ENCODE measurements at regions not wholly inside any gene's neighbourhood (a gene's known extent, or its start where the extent isn't known, plus 50 kb on each side); places are given as distances from the start of the nearest gene placed in this dataset.

DNA sequence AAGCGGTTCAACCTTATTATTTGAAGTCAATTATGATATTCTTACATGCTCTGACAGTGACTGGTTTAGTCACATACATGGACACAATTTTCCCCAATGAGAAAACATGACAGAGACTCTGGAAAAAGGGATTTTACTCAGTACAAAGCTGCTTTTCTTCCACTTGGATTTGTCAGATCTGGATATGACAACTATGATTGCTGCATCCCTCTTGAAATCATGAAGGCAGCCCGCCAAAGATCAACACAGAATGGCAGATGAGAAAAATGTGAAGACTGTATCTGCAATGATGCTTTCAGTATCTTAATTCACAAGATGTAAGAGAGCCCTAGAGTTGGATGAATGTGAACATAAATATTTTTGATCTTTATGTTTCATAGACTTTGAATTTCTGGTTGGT is 439.6 kb downstream of the CDH8 start:
- Histone ChIP-seq H3K4me1 (no peaks in the 10 kb centered on the region), H3K9me3 (no peaks in the 10 kb centered on the region), H3K4me3 (replicated peaks in 1 of 3) (no peak overlapping the region), H3K27ac (no peak overlapping the region), H3K27me3 (no peaks in the 10 kb centered on the region), H3K36me3 (no peaks in the 10 kb centered on the region)
- TF ChIP-seq, protein P1, sequence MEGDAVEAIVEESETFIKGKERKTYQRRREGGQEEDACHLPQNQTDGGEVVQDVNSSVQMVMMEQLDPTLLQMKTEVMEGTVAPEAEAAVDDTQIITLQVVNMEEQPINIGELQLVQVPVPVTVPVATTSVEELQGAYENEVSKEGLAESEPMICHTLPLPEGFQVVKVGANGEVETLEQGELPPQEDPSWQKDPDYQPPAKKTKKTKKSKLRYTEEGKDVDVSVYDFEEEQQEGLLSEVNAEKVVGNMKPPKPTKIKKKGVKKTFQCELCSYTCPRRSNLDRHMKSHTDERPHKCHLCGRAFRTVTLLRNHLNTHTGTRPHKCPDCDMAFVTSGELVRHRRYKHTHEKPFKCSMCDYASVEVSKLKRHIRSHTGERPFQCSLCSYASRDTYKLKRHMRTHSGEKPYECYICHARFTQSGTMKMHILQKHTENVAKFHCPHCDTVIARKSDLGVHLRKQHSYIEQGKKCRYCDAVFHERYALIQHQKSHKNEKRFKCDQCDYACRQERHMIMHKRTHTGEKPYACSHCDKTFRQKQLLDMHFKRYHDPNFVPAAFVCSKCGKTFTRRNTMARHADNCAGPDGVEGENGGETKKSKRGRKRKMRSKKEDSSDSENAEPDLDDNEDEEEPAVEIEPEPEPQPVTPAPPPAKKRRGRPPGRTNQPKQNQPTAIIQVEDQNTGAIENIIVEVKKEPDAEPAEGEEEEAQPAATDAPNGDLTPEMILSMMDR (IDR thresholded peaks at IDR 0.05), result no peak
- TF ChIP-seq POLR2A (IDR thresholded peaks at IDR 0.05), result no peak
- no peak for DNase-seq
- 72 to 84% methylated on average over 2 of the region's 2 CpGs for WGBS, 2 donors
- intact Hi-C loops (cut with DNase I), result no loop called here

DNA sequence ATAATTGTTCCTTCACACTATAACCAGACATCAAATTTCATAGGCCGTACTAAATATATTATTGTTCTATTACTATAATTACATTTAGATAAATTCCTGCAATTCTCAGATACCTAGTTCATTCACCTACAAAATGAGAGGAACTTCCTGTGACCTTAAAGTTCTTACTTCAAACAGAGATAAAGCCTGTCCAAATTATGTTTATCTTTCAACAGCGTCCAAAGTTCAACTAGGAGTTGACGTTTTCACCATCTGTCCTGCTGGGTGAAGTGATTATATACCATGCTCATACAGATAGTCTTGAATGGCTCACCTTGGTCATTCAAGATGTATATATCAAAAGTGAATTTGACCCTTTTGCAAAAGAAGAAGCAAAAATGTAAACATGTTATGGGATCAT is 440.6 kb downstream of the CDH8 start:
- DNase-seq, result no peak
- H3K9me3 ChIP-seq, result no peaks in the 10 kb centered on the region
- H3K27ac ChIP-seq, result no peak overlapping the region
- H3K36me3 ChIP-seq, result no peaks in the 10 kb centered on the region
- H3K4me3 ChIP-seq (replicated peaks in 1 of 3), result no peak overlapping the region
- no peaks in the 10 kb centered on the region for H3K4me1 ChIP-seq
- TF ChIP-seq, protein P1 (IDR thresholded peaks at IDR 0.05), result no peak
- TF ChIP-seq POLR2A (IDR thresholded peaks at IDR 0.05), result no peak
- WGBS, 2 donors, result 73 to 79% methylated on average over 3 of the region's 3 CpGs
- intact Hi-C loops (cut with DNase I), result no loop called here
- no peaks in the 10 kb centered on the region for H3K27me3 ChIP-seq

DNA sequence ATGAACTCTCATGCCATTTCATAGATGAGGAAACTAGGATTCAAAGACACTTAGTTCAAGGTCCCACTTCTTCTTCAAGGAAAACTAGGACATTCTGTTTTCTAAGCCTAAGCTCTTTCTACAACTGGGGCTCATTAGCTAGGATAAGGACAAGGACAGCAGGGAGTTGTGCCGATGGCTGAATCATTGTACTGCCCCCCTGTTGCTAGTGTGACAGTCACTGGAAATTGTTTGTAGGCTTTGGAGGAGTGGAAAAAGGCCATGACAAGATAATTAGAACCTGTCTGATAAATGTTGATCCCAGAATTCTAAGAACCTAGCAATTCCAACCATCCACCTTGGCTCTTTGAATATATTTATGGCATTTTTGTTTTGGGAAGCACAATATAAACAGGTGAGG is 445.7 kb downstream of the CDH8 start:
- H3K27me3 ChIP-seq, result no peaks in the 10 kb centered on the region
- H3K36me3 ChIP-seq, result no peaks in the 10 kb centered on the region
- no peaks in the 10 kb centered on the region for H3K4me1 ChIP-seq
- no peaks in the 10 kb centered on the region for H3K9me3 ChIP-seq
- H3K4me3 ChIP-seq (replicated peaks in 1 of 3), result no peak overlapping the region
- 58 to 74% methylated on average over 1 of the region's 1 CpG for WGBS, 2 donors
- no peak for DNase-seq
- intact Hi-C loops (cut with DNase I), result no loop called here
- TF ChIP-seq POLR2A (IDR thresholded peaks at IDR 0.05), result no peak
- TF ChIP-seq, protein P1 (IDR thresholded peaks at IDR 0.05), result no peak
- H3K27ac ChIP-seq, result no peak overlapping the region

DNA sequence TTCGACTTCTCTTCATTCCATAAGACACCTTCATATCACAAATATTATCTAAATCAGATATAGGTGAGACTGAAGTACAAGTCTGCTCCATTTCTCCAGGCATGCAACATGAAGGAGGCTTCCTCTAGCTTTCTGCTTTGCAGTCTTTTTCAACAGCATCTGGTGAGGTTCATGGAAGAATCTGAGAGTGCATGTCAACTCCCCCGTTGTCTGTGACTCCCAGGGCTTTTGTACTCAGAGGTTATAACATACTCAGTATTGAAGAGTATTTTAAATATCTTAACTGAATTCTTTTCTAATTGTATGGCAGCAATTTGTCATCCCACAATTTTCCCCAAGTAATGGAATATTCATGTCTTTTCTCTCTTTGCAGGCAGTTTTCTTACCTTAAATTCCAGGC is 448.7 kb downstream of the CDH8 start:
- TF ChIP-seq, protein P1 (IDR thresholded peaks at IDR 0.05), result no peak
- no peak for TF ChIP-seq POLR2A (IDR thresholded peaks at IDR 0.05)
- no peak overlapping the region for H3K27ac ChIP-seq

DNA sequence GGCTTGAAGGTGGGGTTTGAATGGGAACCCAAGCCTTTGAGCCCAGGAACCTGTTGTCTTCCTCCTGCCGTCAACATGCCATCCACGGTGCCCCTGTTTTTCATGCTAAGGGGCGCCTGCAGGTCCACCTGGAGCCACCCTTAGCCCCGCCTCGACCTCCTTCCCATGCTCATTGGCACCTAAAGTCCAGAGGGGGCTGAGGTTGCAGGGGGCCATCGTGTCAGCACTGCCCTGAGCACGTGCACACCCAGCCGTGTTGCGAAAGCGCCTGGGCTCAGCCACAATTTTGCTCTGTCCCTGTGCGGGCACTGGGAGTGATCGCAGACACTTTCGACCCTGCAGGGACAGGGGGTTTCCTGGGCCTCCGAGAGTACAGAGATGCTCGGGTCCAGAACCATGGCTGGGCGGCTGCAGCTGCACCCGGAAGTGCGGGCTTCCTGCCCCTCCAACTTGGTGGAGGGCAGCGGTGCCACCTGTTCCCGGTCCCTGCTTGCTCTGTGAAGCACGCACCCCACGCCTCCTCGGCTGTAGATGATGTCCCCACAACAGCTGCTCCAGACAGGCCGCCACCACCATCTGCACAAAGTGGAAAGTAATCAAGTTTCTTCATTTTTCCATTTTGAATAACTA is 454.7 kb downstream of the CDH8 start:
- Histone ChIP-seq H3K4me1 (no peaks in the 10 kb centered on the region), H3K9me3 (no peaks in the 10 kb centered on the region), H3K4me3 (replicated peaks in 1 of 3) (no peak overlapping the region), H3K27ac (no peak overlapping the region), H3K27me3 (no peaks in the 10 kb centered on the region), H3K36me3 (no peaks in the 10 kb centered on the region)
- WGBS, 2 donors, result 90 to 94% methylated on average over 16 to 19 of the region's 24 CpGs
- no peak for TF ChIP-seq POLR2A (IDR thresholded peaks at IDR 0.05)
- TF ChIP-seq, protein P1 (IDR thresholded peaks at IDR 0.05), result no peak
- no peak for DNase-seq
- intact Hi-C loops (cut with DNase I), result no loop called here

More for the DNA sequence above, 448.7 kb downstream of the CDH8 start:
- H3K27me3 ChIP-seq, result no peaks in the 10 kb centered on the region
- no peak overlapping the region for H3K4me3 ChIP-seq (replicated peaks in 1 of 3)
- no peaks in the 10 kb centered on the region for H3K36me3 ChIP-seq
- no peak for DNase-seq
- intact Hi-C loops (cut with DNase I), result no loop called here
- 84 to 88% methylated on average over 2 of the region's 2 CpGs for WGBS, 2 donors
- no peaks in the 10 kb centered on the region for H3K9me3 ChIP-seq
- no peaks in the 10 kb centered on the region for H3K4me1 ChIP-seq
